GM10266 (cell line): ENCODE measurements at regions not wholly inside any gene's neighbourhood (a gene's known extent, or its start where the extent isn't known, plus 50 kb on each side); places are given as distances from the start of the nearest gene placed in this dataset.
"Not testable (repeated sequence)": the region's sequence is repeated elsewhere in the genome, so short reads cannot be mapped to it uniquely, and the experiment has no call there.

ENCODE experiments used
- DNase-seq: peaks from one replicate; pipeline ENCODE4 v3.0.0; 2012; ENCODE audit errors: extremely low spot score
- CTCF ChIP-seq: IDR thresholded peaks from 2 replicates; pipeline ENCODE4 v1.5.1; 2012; ENCODE audit warnings: mild to moderate bottlenecking, low read depth; ENCODE audit not compliant: control insufficient read depth, insufficient read depth; ENCODE audit errors: missing control alignments

DNA sequence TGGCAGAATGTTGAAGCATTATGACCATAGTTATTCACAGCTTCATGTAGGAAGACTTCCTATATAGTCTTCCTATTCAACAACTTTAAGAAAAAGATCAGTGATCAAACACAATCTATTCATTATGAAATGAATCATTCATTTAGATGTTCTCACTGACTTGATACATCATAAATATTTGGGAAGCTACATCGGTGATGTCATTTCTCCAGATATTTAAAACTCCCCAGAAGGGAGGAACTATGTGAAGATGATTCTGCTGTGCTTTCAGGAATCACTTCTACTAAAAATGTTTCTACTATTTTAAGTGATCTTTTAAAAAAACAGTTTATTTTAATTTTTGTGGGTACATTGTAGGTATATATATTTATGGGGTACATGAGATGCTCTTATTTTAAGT, 316.4 kb downstream of the BCAT1 start:
- no peak for DNase-seq
- no peak for TF ChIP-seq CTCF

- TF ChIP-seq CTCF, result no peak
- DNase-seq, result no peak
Observed at GRCh38 chr12:24631676-24632426, 317.1 kb downstream of the BCAT1 start.

DNA sequence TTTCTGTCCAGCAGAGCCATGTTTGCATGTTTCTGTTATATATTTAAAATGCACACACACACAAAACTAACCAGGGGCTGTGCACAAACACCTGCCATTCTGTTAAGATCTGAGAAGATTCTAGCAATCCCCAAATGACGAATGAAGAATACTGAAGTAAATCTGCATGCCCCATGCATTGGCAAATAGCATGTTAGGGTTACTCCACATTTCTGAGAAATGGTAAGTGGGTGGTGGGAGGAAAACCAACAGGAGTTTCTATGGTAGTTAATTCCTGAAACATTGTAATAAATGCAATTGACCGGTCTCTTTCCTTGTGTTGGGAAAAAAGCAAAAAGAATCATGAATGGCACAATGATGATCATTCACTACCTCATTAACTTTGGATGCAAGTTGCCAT, 318.0 kb downstream of the BCAT1 start:
- no peak for TF ChIP-seq CTCF
- no peak for DNase-seq

DNA sequence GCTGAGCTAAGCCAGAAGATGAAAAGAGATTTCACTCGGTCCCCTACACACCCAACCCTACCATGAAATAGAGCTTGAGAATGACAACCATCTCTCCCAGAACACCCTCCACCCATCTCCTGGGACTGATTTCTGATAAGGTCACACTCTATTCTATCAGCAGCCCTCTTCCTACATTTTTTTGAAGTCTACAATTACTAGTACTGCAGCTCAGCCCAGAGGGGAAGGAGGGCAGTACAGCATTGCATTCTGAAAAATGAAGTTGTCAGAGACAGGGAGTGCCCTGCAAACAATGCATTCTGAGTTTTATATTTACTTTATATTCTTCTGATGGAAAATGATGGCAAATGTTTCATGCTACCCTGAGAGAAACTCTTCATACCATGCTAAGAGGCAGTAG, 318.5 kb downstream of the BCAT1 start:
- TF ChIP-seq CTCF, result no peak
- DNase-seq, result no peak

GRCh38 chr12:24625103-24625502, 323.8 kb downstream of the BCAT1 start:
- TF ChIP-seq CTCF, result no peak

GRCh38 chr12:24619954-24620353, 328.9 kb downstream of the BCAT1 start:
- not testable (repeated sequence) for DNase-seq

More at GRCh38 chr12:24625103-24625502, 323.8 kb downstream of the BCAT1 start:
- DNase-seq, result no peak

DNA sequence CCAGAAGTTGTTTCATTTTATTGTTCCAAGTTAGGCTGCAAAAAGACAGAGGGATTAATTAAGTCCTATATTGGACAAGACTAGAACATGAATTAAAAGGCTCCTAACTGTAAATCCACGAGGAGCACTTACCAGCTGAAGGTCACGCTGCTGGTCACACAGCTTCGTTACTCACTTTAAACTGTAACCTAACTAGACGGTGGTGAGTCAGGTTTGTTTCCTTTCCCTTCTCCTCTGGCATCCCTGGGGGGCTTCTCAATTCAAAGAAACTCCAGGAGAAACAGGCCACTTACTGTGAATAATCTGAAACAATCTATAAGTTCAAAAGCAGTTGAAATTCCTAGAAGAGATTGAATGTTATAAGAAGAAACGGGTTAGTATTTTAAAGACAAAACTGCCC, 331.4 kb downstream of the BCAT1 start:
- no peak for DNase-seq
- TF ChIP-seq CTCF, result no peak

- DNase-seq, result no peak
- TF ChIP-seq CTCF, result no peak
Observed at GRCh38 chr12:24615967-24616411, 332.9 kb downstream of the BCAT1 start.
